Neural progenitor cell (in vitro differentiated cells): ENCODE measurements at regions not wholly inside any gene's neighbourhood (a gene's known extent, or its start where the extent isn't known, plus 50 kb on each side); places are given as distances from the start of the nearest gene placed in this dataset.

Source experiments
- DNase-seq: peaks from one replicate; pipeline ENCODE4 v3.0.0-alpha.2; 2016; ENCODE audit warnings: low spot score
- H2AFZ ChIP-seq: fragments of 200-600 bp; sonication (generic); replicated peaks from 2 replicates; pipeline ENCODE4 v1.6.1; 2016; ENCODE audit warnings: antibody characterized with exemption
- H3F3A ChIP-seq: fragments of 200-600 bp; sonication (generic); 2 replicates; pipeline ENCODE4 v1.6.1; 2016; ENCODE audit warnings: antibody characterized with exemption, low read depth
- H3K27ac ChIP-seq: fragments of 200-600 bp; sonication (generic); 2 replicates; pipeline ENCODE4 v1.5.1; 2016; ENCODE audit warnings: mild to moderate bottlenecking
- H3K27me3 ChIP-seq: fragments of 200-600 bp; sonication (generic); 2 replicates; pipeline ENCODE4 v1.6.1; 2016; ENCODE audit warnings: mild to moderate bottlenecking, moderate library complexity
- H3K36me3 ChIP-seq: fragments of 200-600 bp; sonication (generic); 2 replicates; pipeline ENCODE4 v1.5.1; 2016
- H3K4me1 ChIP-seq: fragments of 200-600 bp; sonication (generic); 2 replicates; pipeline ENCODE4 v1.6.1; 2016; ENCODE audit warnings: mixed run types
- H3K4me2 ChIP-seq: fragments of 200-600 bp; sonication (generic); 2 replicates; pipeline ENCODE4 v1.6.1; 2016
- H3K4me3 ChIP-seq: fragments of 200-600 bp; sonication (generic); 2 replicates; pipeline ENCODE4 v1.5.1; 2016
- H3K79me2 ChIP-seq: fragments of 200-600 bp; sonication (generic); 2 replicates; pipeline ENCODE4 v1.6.1; 2016; ENCODE audit warnings: low read depth
- H3K9ac ChIP-seq: fragments of 200-600 bp; sonication (generic); 2 replicates; pipeline ENCODE4 v1.6.1; 2016
- H3K9me3 ChIP-seq: fragments of 200-600 bp; sonication (generic); 2 replicates; pipeline ENCODE4 v1.5.1; 2016; ENCODE audit warnings: low read depth
- H4K20me1 ChIP-seq: fragments of 200-600 bp; sonication (generic); 2 replicates; pipeline ENCODE4 v1.6.1; 2016; ENCODE audit warnings: low read depth
- H3K27ac Mint-ChIP-seq: 3 replicates; pipeline ENCODE4 v1.8.0; 2021; ENCODE audit warnings: mixed read lengths
- H3K27me3 Mint-ChIP-seq: 2 replicates; pipeline ENCODE4 v1.8.0; 2022; ENCODE audit warnings: low read depth, mild to moderate bottlenecking, inconsistent platforms, moderate library complexity, mixed read lengths; ENCODE audit not compliant: insufficient read depth
- H3K36me3 Mint-ChIP-seq: 3 replicates; pipeline ENCODE4 v1.8.0; 2021; ENCODE audit warnings: mixed read lengths
- H3K4me1 Mint-ChIP-seq: 3 replicates; pipeline ENCODE4 v1.8.0; 2021; ENCODE audit warnings: mixed read lengths
- H3K4me3 Mint-ChIP-seq: 3 replicates; pipeline ENCODE4 v1.8.0; 2021; ENCODE audit warnings: mild to moderate bottlenecking, moderate library complexity, mixed read lengths
- H3K9me3 Mint-ChIP-seq: 3 replicates; pipeline ENCODE4 v1.8.0; 2020; ENCODE audit warnings: mixed read lengths
- CTCF ChIP-seq: fragments of 200-600 bp; sonication (generic); IDR thresholded peaks from 2 replicates; pipeline ENCODE4 v1.5.1; 2017; ENCODE audit warnings: antibody characterized with exemption, mild to moderate bottlenecking
- EZH2 ChIP-seq: fragments of 200-600 bp; sonication (generic); IDR thresholded peaks from 2 replicates; pipeline ENCODE4 v1.6.1; 2017; ENCODE audit warnings: antibody characterized with exemption, mild to moderate bottlenecking, moderate library complexity
- EZH2phosphoT487 ChIP-seq: fragments of 200-600 bp; sonication (generic); IDR thresholded peaks from 2 replicates; pipeline ENCODE4 v1.6.1; 2017; ENCODE audit warnings: antibody characterized with exemption

GRCh38 chr13:65410791-65411190, 1819.3 kb downstream of the PCDH9 start:
- Histone ChIP-seq H3F3A (no peaks in the 10 kb centered on the region), H3K4me3 (no peak overlapping the region), H3K27ac (no peak overlapping the region), H3K4me2 (no peak overlapping the region), H3K27me3 (no peaks in the 10 kb centered on the region), H3K9me3 (no peaks in the 10 kb centered on the region), H4K20me1 (no peaks in the 10 kb centered on the region), H3K4me1 (no peaks in the 10 kb centered on the region), H3K9ac (no peak overlapping the region), H3K79me2 (no peaks in the 10 kb centered on the region), H3K36me3 (no peaks in the 10 kb centered on the region), H2AFZ (no peak overlapping the region)
- Mint-ChIP-seq H3K4me1 (no peaks in the 10 kb centered on the region), H3K4me3 (no peak overlapping the region), H3K36me3 (no peaks in the 10 kb centered on the region), H3K27ac (no peak overlapping the region), H3K27me3 (peaks cover 4% of the 10 kb centered on the region), H3K9me3 (no peaks in the 10 kb centered on the region)
- no peak for TF ChIP-seq CTCF
- TF ChIP-seq EZH2: no peak
- no peak for TF ChIP-seq EZH2phosphoT487
- DNase-seq: no peak

GRCh38 chr13:65401315-65401714, 1828.8 kb downstream of the PCDH9 start:
- H2AFZ ChIP-seq: no peak overlapping the region
- no peak overlapping the region for H3K9ac ChIP-seq
- H3K36me3 ChIP-seq: no peaks in the 10 kb centered on the region
- DNase-seq: no peak
- H3K4me1 Mint-ChIP-seq: no peaks in the 10 kb centered on the region
- H3K9me3 Mint-ChIP-seq: no peaks in the 10 kb centered on the region
- H3K79me2 ChIP-seq: no peaks in the 10 kb centered on the region
- H3K27me3 Mint-ChIP-seq: peaks cover 2% of the 10 kb centered on the region
- H3K27ac Mint-ChIP-seq: no peak overlapping the region
- H3K4me3 ChIP-seq: no peak overlapping the region
- H3K9me3 ChIP-seq: no peaks in the 10 kb centered on the region
- no peak overlapping the region for H3K4me3 Mint-ChIP-seq
- H3F3A ChIP-seq: no peaks in the 10 kb centered on the region
- no peaks in the 10 kb centered on the region for H4K20me1 ChIP-seq
- no peaks in the 10 kb centered on the region for H3K36me3 Mint-ChIP-seq
- no peaks in the 10 kb centered on the region for H3K27me3 ChIP-seq
- TF ChIP-seq CTCF: no peak
- H3K4me2 ChIP-seq: no peak overlapping the region
- H3K4me1 ChIP-seq: no peaks in the 10 kb centered on the region
- H3K27ac ChIP-seq: no peak overlapping the region

- no peak for DNase-seq
- no peaks in the 10 kb centered on the region for H3K79me2 ChIP-seq
- Mint-ChIP-seq H3K9me3 (no peaks in the 10 kb centered on the region), H3K27me3 (peaks cover 2% of the 10 kb centered on the region), H3K36me3 (no peaks in the 10 kb centered on the region), H3K4me3 (no peak overlapping the region), H3K4me1 (no peaks in the 10 kb centered on the region), H3K27ac (no peak overlapping the region)
- no peaks in the 10 kb centered on the region for H4K20me1 ChIP-seq
- no peak overlapping the region for H3K27ac ChIP-seq
- no peaks in the 10 kb centered on the region for H3K36me3 ChIP-seq
- no peak overlapping the region for H2AFZ ChIP-seq
- H3K9me3 ChIP-seq: no peaks in the 10 kb centered on the region
- H3K27me3 ChIP-seq: no peaks in the 10 kb centered on the region
- no peaks in the 10 kb centered on the region for H3K4me1 ChIP-seq
- H3K4me2 ChIP-seq: no peak overlapping the region
- H3F3A ChIP-seq: no peaks in the 10 kb centered on the region
- H3K9ac ChIP-seq: no peak overlapping the region
- no peak overlapping the region for H3K4me3 ChIP-seq
- TF ChIP-seq EZH2 (no peak), EZH2phosphoT487 (no peak), CTCF (no peak)
Observed at GRCh38 chr13:65400702-65401101, 1829.4 kb downstream of the PCDH9 start.
